GM21447 (cell line): ENCODE measurements at regions not wholly inside any gene's neighbourhood (a gene's known extent, or its start where the extent isn't known, plus 50 kb on each side); places are given as distances from the start of the nearest gene placed in this dataset.

Experiments
- ATAC-seq: cut with Tn5 transposase; IDR thresholded peaks from one replicate; pipeline ENCODE4 v1.9.1; 2021; ENCODE audit not compliant: unreplicated experiment

GRCh38 chrY:7262531-7262930 is 351.0 kb upstream of the AMELY start:
- ATAC-seq, result no peak

GRCh38 chrY:7261254-7261653 is 349.7 kb upstream of the AMELY start:
- ATAC-seq, result no peak

- no peak for ATAC-seq
These were observed 328.5 kb upstream of the AMELY start for GRCh38 chrY:7240101-7240500.

GRCh38 chrY:7211971-7212370 is 300.4 kb upstream of the AMELY start:
- ATAC-seq, result no peak

GRCh38 chrY:7204456-7204855 is 292.9 kb upstream of the AMELY start:
- no peak for ATAC-seq

- no peak for ATAC-seq
These were observed 271.0 kb upstream of the AMELY start for GRCh38 chrY:7182591-7182990.

- no peak for ATAC-seq
These were observed 266.1 kb upstream of the AMELY start for GRCh38 chrY:7177631-7178030.

GRCh38 chrY:7169475-7169874 is 257.9 kb upstream of the AMELY start:
- ATAC-seq, result no peak

- no peak for ATAC-seq
These were observed 229.9 kb upstream of the AMELY start for GRCh38 chrY:7141477-7141876.
